GM21737 (cell line): ENCODE measurements at regions not wholly inside any gene's neighbourhood (a gene's known extent, or its start where the extent isn't known, plus 50 kb on each side); places are given as distances from the start of the nearest gene placed in this dataset.

Source experiments
- ATAC-seq: cut with Tn5 transposase; IDR thresholded peaks from one replicate; pipeline ENCODE4 v1.9.1; 2021; ENCODE audit warnings: mild to moderate bottlenecking, moderate library complexity; ENCODE audit not compliant: unreplicated experiment

GRCh38 chr4:24705016-24705753 lies 90.2 kb upstream of the SOD3 start:
- no peak for ATAC-seq

DNA sequence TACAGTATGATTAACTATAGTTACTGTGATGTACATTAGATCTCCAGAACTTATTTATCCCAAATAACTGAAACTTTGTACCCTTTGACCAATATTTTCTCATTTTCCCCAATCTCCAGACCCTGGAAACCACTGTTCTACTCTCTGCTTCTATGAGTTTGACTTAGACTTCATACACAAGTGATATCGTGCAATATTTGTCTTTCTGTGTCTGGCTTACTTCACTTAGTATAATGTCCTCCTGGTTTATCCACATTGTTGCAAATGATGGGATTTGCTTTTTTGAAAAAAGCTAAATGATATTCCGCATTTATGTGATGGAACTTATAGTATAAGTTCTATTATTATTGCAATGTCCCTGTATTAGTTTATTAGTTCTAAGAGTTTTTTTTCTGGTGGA lies 81.8 kb upstream of the SOD3 start:
- ATAC-seq: no peak

GRCh38 chr4:24719615-24720014 lies 75.8 kb upstream of the SOD3 start:
- ATAC-seq: no peak

DNA sequence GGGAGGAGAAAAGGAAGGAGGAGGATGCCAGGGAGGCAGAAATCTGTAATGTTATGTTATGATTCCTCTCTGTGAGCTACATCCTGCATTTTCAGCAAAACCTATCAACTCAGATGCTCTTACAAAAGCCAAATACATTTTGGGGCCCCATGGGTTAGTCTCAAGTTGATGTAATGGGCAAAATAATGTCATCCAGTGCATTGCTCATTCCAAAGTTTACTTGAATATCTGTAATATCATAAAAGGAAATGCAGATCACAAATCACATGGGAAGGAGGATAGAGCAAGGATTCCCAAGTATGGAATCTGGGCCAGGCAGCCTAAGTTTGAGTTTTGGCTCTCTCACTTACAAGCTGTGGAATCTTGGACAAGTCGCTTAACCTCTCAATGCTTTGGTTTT lies 74.9 kb upstream of the SOD3 start:
- ATAC-seq: no peak

DNA sequence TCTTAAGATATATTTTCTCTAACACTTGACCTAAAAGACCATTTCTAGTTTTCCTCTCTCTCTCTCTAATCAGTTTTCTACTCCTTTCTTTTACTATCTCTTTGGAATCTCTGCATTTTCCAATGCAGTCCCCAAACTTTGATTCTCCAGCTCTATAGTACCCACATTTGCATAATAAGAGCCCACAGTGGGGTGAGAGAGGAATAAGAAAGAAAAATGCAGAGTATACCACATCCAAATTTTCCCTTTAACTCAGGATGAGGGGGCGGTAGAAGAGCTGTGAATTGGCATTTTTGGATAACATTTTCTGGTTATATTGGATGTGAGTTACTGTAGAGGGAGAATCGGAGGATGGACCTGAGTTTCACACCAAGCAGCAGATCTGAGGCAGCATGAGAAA lies 74.4 kb upstream of the SOD3 start:
- no peak for ATAC-seq

GRCh38 chr4:24722026-24722568 lies 73.3 kb upstream of the SOD3 start:
- no peak for ATAC-seq

GRCh38 chr4:24727390-24728224 lies 67.8 kb upstream of the SOD3 start:
- no peak for ATAC-seq

GRCh38 chr4:24729119-24729730 lies 66.1 kb upstream of the SOD3 start:
- ATAC-seq: no peak

DNA sequence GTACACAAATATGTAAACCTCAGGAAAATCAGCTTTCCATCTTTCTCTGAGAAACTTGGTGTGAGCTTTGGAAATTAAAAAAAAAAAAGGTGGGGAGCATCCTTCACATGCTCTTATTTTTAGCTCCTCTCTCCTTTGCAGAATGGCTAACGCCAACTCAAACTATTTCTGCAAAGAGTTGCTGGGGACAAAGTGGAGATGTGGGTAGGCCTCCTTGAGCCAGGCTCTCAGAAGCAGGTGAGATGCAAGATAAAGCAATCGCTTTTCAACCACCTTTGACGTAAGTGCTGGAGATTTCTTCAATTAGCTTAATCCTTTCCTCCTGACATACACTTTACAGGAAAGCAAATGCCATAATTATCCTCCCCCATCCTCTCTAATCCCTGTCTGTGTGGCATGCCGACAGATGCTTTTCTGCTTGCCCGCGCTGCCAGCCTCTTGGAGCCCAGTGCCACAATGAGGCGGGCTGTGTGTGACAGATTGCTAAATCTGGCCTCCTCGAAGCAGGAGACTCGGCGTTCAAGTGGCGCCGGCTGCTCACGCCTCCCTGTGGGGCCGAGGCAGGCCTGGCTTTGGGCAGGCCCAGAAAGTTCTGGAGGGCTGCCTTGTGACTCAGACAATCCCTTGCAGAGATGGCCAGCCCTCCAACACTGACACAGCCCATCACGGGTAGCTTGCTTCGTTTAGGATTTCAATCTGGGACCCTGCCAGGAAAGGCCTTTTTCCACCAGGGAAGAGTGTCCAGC lies 64.9 kb upstream of the SOD3 start:
- ATAC-seq: no peak

GRCh38 chr4:24731448-24731847 lies 63.9 kb upstream of the SOD3 start:
- no peak for ATAC-seq

DNA sequence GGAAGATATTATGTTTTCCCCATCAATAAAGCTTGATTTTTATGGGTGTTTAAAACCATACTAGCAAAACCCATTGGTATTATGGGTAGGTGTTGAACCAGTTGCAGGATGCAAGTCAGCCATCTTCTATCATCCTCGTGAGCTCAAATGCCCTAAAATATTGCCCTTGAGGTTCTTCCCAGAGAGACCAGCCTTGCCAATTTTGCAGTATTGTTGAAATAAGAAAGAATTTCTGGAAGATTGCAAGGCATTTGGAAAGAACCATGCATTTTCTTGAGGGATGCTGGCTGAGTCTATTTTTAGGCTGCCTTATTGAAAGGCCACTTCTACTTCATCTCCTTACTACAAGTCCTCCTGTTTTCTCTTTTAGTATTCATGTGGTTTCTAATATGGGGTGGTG lies 60.9 kb upstream of the SOD3 start:
- ATAC-seq: no peak

GRCh38 chr4:24736066-24736465 lies 59.3 kb upstream of the SOD3 start:
- no peak for ATAC-seq

- no peak for ATAC-seq
These were observed 53.5 kb upstream of the SOD3 start for GRCh38 chr4:24741910-24742309.

GRCh38 chr4:24742335-24742734 lies 53.0 kb upstream of the SOD3 start:
- no peak for ATAC-seq

DNA sequence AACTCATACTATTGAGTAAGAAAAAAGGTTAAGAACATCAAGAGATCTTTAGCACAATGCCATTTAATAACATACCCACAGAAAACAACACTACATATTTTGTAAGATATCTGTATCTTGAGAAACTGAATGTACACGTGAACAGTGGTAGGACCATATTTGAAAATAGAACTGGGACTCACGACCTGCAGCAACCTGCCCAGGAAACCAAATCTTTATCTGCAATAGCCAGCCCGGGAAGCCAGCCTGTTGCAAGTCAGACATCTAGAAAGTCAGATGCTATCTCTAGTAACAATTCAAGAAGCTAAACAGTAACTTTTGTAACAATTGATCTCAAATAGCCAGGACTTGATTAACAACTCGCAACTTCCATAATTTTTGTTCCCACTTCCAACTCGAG lies 52.6 kb upstream of the SOD3 start:
- no peak for ATAC-seq

- ATAC-seq: no peak
These were observed 52.2 kb upstream of the SOD3 start for GRCh38 chr4:24743206-24743605.

DNA sequence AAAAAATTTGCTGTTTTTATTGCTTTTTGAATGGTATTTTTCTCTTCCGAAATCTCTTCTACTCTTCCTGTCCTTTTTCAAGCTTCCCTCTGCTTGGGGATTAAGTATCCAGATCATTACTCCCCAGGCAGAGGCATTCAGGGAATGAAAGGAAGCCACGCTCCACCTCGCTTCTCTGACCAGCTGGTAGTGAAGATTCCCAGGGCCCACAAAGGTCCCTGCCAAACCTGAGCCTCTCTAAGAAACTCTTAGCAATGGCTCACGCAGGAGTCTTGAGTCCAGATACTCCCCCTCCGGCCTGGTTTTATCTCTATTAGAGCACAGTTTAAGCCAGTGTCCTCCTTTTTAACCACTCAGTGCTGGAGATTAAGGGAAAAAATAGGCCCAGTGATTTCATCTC lies 51.4 kb upstream of the SOD3 start:
- no peak for ATAC-seq

GRCh38 chr4:24745172-24745895 lies 50.0 kb upstream of the SOD3 start:
- no peak for ATAC-seq
